ENCODE measurements at regions not wholly inside any gene's neighbourhood (a gene's known extent, or its start where the extent isn't known, plus 50 kb on each side); places are given as distances from the start of the nearest gene placed in this dataset.

DNA sequence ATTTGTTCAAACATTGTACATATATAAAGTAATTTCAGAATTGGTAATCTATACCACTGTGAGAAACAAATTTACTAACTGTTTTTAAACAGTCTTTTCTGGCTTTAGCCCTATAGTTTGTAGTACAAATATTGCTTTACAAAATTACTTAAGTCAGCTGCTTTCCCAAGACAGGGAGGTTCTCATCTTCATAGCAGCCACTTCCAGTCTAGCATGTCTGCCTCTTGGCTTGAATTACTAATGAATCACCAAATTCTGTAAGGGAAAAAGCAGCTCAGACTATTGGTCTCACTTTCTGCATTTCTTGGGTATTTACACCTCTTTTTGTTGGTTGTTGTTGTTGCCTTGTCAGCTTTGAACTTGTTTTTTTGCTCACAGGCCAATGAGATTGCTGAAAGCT is 187.2 kb downstream of the NPFFR2 start:
- Histone ChIP-seq H4K8ac (ENCODE audit: extremely low read depth, insufficient read depth, low read length) (no peak overlapping the region), H4K91ac (replicated peaks; ENCODE audit: insufficient read length, low read length) (no peak overlapping the region), H3K27me3 (replicated peaks in 1 of 4; ENCODE audit: control insufficient read depth in 3 of 4, extremely low read depth in 1 of 4, insufficient read depth in 3 of 4, low read length in 3 of 4) (no peaks in the 10 kb centered on the region), H3K27ac (ENCODE audit: low read depth, low read length) (no peak overlapping the region), H3K36me3 (ENCODE audit: control insufficient read depth in 2 of 4, insufficient read depth in 4 of 4, low read length in 3 of 4) (no peaks in the 10 kb centered on the region), H2BK5ac (ENCODE audit: low read depth, low read length) (no peak overlapping the region), H3K79me1 (ENCODE audit: low read depth, low read length) (no peaks in the 10 kb centered on the region), H2BK120ac (replicated peaks; ENCODE audit: low read depth, low read length) (no peak overlapping the region), H3K9me3 (ENCODE audit: insufficient read depth in 2 of 2, low read depth in 1 of 2, low read length in 1 of 2) (peaks cover 2 to 8% of the 10 kb centered on the region in 2 experiments; a peak in 1 of 4 replicates), H3K18ac (ENCODE audit: extremely low read depth, low read length) (no peak overlapping the region), H3K14ac (ENCODE audit: insufficient read length) (no peak overlapping the region), H3K79me2 (ENCODE audit: control insufficient read depth in 1 of 2, insufficient read depth in 2 of 2, low read length in 2 of 2) (no peaks in the 10 kb centered on the region), H2AK5ac (ENCODE audit: low read depth, low read length) (no peak overlapping the region), H3K23me2 (ENCODE audit: low read depth, low read length) (no peaks in the 10 kb centered on the region), H2BK15ac (ENCODE audit: low read length) (no peak overlapping the region), H2BK20ac (ENCODE audit: low read length) (no peak overlapping the region), H2BK12ac (ENCODE audit: low read depth, low read length) (no peak overlapping the region), H3K9ac (replicated peaks in 1 of 4; ENCODE audit: extremely low read depth in 1 of 4, low read depth in 3 of 4, low read length in 3 of 4) (no peak overlapping the region), H2AFZ (ENCODE audit: low read length) (no peak overlapping the region), H4K20me1 (replicated peaks in 1 of 2; ENCODE audit: control insufficient read depth in 1 of 2, insufficient read depth in 2 of 2, low read length in 2 of 2) (no peaks in the 10 kb centered on the region), H4K5ac (ENCODE audit: insufficient read length, low read depth, low read length) (no peak overlapping the region), H3K4me1 (replicated peaks in 1 of 4; ENCODE audit: control insufficient read depth in 3 of 4, insufficient read depth in 4 of 4, low read length in 3 of 4) (no peaks in the 10 kb centered on the region), H3K4ac (replicated peaks; ENCODE audit: insufficient read length, low read depth, low read length) (no peak overlapping the region), H3K23ac (ENCODE audit: insufficient read length) (no peak overlapping the region), H3K56ac (replicated peaks; ENCODE audit: insufficient read length, low read depth, low read length) (no peak overlapping the region), H3K4me3 (ENCODE audit: extremely low read depth in 1 of 4, insufficient read depth in 2 of 4, low read depth in 3 of 4, low read length in 4 of 4) (no peak overlapping the region), H3K4me2 (ENCODE audit: insufficient read depth in 1 of 2, low read depth in 2 of 2, low read length in 2 of 2) (no peak overlapping the region)
- ChIA-PET POLR2A (ENCODE audit: partially characterized antibody) (no interaction called here), CTCF (ENCODE audit: partially characterized antibody) (interaction anchor here (1.0 kb wide), 1 partner anchor 66 kb away, joined by 3 read pairs; no protein-coding TSS in a partner anchor)
- FAIRE-seq, result no peak
- DNase-seq (ENCODE audit: low read depth in 1 of 2, low spot score in 2 of 2), result no peak
- no peak for TF ChIP-seq TAF7 (optimal IDR thresholded peaks at IDR 0.05; ENCODE audit: borderline replicate concordance, low read depth, low read length)
- no peak for TF ChIP-seq PHF8 (conservative IDR thresholded peaks at IDR 0.05; ENCODE audit: low read depth, low read length)
- TF ChIP-seq RXRA (IDR thresholded peaks at IDR 0.05; ENCODE audit: insufficient read depth, low read depth, low read length), result no peak
- no peak for TF ChIP-seq CEBPB (IDR thresholded peaks at IDR 0.05; ENCODE audit: low read depth, low read length)
- no peak for TF ChIP-seq EGR1 (IDR thresholded peaks at IDR 0.05; ENCODE audit: borderline replicate concordance, low read depth, low read length)
- TF ChIP-seq EZH2 (IDR thresholded peaks at IDR 0.05; ENCODE audit: low read depth, low read length, severe bottlenecking), result no peak
- no peak for TF ChIP-seq ZNF274 (IDR thresholded peaks at IDR 0.05; ENCODE audit: borderline replicate concordance, extremely low read depth, low read length)
- TF ChIP-seq, protein P1, sequence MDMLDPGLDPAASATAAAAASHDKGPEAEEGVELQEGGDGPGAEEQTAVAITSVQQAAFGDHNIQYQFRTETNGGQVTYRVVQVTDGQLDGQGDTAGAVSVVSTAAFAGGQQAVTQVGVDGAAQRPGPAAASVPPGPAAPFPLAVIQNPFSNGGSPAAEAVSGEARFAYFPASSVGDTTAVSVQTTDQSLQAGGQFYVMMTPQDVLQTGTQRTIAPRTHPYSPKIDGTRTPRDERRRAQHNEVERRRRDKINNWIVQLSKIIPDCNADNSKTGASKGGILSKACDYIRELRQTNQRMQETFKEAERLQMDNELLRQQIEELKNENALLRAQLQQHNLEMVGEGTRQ (IDR thresholded peaks at IDR 0.05; ENCODE audit: low read length), result no peak
- TF ChIP-seq BACH1 (IDR thresholded peaks at IDR 0.05; ENCODE audit: low read length), result no peak
- no peak for TF ChIP-seq SP2 (IDR thresholded peaks at IDR 0.05; ENCODE audit: low read length)
- TF ChIP-seq YY1 (IDR thresholded peaks at IDR 0.05; ENCODE audit: low read depth, low read length), result no peak
- TF ChIP-seq, protein P2, sequence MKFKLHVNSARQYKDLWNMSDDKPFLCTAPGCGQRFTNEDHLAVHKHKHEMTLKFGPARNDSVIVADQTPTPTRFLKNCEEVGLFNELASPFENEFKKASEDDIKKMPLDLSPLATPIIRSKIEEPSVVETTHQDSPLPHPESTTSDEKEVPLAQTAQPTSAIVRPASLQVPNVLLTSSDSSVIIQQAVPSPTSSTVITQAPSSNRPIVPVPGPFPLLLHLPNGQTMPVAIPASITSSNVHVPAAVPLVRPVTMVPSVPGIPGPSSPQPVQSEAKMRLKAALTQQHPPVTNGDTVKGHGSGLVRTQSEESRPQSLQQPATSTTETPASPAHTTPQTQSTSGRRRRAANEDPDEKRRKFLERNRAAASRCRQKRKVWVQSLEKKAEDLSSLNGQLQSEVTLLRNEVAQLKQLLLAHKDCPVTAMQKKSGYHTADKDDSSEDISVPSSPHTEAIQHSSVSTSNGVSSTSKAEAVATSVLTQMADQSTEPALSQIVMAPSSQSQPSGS (IDR thresholded peaks at IDR 0.05; ENCODE audit: low read length), result no peak
- TF ChIP-seq, protein P3, sequence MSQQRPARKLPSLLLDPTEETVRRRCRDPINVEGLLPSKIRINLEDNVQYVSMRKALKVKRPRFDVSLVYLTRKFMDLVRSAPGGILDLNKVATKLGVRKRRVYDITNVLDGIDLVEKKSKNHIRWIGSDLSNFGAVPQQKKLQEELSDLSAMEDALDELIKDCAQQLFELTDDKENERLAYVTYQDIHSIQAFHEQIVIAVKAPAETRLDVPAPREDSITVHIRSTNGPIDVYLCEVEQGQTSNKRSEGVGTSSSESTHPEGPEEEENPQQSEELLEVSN (IDR thresholded peaks at IDR 0.05), result no peak

Data from H1 (cell line).